ENCODE measurements at regions not wholly inside any gene's neighbourhood (a gene's known extent, or its start where the extent isn't known, plus 50 kb on each side); places are given as distances from the start of the nearest gene placed in this dataset.

DNA sequence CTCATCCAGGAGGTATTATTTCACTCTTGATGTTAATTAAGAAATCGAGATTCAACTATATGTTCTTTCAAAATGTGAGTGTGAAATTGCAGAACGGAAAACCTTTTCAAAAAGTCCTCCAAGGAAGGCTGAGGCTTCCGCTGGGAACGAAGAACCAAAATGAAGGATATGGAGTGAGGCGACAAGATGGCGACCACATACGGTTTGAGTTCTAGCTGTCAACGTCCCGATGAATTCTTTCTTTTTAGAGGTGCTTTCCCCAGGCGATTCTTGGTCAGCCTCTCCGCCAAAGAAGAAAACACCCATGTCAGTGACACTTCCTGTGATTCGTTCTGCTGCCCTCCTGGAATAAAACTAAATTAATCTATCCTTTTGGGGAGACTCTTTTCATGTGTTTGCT is 78.3 kb upstream of the ADAMTS16 start:
- DNase-seq (ENCODE audit: low read depth): no peak

DNA sequence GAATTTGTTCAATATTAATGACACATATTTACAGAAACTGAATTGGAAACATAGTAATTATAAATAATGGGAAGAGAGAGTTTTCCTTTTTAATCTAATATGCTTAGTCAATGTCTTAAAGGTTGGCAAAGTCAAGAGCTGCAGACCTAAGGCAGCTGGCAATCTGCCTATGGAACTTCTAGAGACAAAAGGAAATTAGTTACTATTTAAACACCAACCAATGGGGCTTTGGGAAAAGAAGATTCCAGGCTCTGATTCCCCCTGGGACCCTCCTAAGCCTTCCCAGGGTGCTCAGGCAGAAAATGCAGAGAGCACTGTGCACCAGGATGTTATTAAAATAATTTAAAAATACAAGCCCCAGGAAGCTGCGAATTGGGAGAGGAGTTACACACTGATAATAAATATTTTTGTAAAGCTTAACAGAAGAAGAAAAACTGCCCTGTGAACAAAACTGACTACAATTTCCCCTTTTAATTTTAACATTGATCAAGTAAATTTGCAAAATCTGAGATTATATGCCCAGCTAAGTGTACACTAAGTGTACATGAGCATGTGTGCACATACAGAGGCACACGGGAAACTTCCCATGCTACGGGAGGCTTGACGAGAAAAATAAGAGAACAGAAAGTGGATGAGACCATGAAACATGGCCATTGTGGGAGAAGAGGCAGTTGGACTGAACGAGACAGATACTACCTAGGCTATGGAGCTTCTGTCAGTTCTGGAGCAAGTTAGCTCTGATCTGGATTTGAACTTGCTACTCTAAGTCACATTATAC is 77.4 kb upstream of the ADAMTS16 start:
- no peak for DNase-seq (ENCODE audit: low read depth)

- DNase-seq (ENCODE audit: low read depth): no peak
Observed at GRCh38 chr5:5063533-5063953, 76.6 kb upstream of the ADAMTS16 start.

GRCh38 chr5:5065472-5065871 is 74.7 kb upstream of the ADAMTS16 start:
- DNase-seq (ENCODE audit: low read depth): no peak

DNA sequence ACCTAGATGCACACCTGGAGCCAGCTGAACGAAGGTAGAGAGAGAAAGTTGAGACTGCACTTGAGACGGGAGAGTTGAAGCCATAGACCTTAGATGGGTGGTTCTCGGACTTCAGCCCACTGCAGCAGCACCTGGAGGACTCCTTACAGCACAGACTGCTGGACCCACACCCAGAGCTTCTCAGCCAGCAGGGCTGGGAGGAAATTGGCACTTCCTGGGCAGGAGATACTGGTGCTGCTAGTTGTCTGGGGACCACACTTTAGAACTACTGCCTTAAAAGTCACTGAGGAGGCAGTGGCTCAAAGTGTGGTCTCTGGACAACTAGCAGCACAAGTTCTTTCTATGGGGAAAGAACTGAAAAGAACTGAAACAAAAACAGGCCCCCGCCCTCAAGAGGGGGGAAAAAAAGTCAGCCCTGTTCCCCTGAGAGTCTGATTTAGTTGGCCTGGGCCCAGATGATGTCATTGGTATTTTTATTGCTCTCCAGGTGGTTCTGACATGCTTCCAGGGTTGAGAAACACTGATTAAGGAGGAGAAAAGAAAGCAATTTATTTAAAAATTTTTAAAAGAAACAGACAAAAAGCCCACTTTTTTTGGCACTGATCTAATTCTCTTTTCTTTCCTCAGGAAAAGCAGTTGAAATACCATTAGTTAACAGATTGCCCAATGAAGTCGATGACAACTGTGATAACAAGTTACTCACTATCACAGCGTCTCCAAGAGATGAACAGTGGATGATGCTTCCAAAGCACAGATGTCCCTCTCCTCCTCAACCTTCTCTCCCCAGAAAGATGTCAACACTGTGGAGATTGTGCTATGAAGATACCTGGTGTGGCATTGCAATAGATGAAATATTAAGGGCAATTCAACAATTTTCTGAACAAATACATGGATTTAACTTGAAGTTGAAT is 73.6 kb upstream of the ADAMTS16 start:
- no peak for DNase-seq (ENCODE audit: low read depth)

GRCh38 chr5:5069851-5070250 is 70.3 kb upstream of the ADAMTS16 start:
- no peak for DNase-seq (ENCODE audit: low read depth)

DNA sequence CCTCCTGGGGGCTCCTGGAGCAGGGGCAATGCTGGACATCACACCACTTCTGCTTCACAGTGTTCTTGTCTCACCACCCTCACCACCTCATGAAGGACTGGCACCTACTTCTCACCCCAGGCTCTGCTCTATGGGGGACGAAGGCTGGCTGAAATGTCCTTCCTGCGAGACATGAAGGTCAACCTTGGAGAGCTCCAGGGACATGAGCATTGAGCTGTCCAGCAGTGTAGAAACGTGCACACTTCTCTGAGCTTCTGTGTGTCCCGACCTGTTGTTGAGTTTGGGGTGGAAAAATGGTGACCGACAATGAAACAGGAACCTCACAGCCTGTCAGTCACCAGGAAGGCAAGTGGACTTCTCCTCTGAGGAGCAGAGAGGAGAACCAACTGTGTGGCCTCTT is 68.6 kb upstream of the ADAMTS16 start:
- no peak for DNase-seq (ENCODE audit: low read depth)

- DNase-seq (ENCODE audit: low read depth): no peak
Observed at GRCh38 chr5:5077236-5077635, 62.9 kb upstream of the ADAMTS16 start.

- no peak for DNase-seq (ENCODE audit: low read depth)
Observed at GRCh38 chr5:5078009-5078897, 61.9 kb upstream of the ADAMTS16 start.

DNA sequence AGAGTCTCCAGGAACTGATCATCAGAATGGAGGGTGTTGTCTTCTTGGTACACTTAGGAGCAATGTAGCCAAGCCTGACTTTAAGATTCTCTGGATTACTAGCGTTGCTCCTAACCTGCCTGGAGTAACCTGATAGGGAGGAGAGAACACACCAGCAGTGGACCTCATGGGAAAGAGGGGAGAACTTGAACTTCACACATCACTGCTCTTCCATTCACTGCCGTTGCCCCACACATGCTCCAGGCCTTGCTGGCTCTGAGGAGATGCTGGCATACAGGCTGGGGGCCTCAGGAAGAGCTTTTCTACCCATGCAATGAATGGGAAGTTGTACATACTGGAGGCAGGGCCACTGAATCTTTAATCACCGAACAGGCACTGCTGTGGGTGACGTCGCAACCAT is 60.3 kb upstream of the ADAMTS16 start:
- no peak for DNase-seq (ENCODE audit: low read depth)

GRCh38 chr5:5080790-5081189 is 59.3 kb upstream of the ADAMTS16 start:
- DNase-seq (ENCODE audit: low read depth): no peak

GRCh38 chr5:5085381-5085780 is 54.7 kb upstream of the ADAMTS16 start:
- no peak for DNase-seq (ENCODE audit: low read depth)

GRCh38 chr5:5089895-5090649 is 50.1 kb upstream of the ADAMTS16 start:
- no peak for DNase-seq (ENCODE audit: low read depth)
